ENCODE measurements at regions not wholly inside any gene's neighbourhood (a gene's known extent, or its start where the extent isn't known, plus 50 kb on each side); places are given as distances from the start of the nearest gene placed in this dataset.

- DNase-seq (ENCODE audit: low read depth in 2 of 3, low spot score in 2 of 3): no peak
Measured at GRCh38 chr19:46944918-46945628, 74.6 kb upstream of the NPAS1 start.

- no peak for DNase-seq (ENCODE audit: low read depth in 2 of 3, low spot score in 2 of 3)
Measured at GRCh38 chr19:46945694-46946489, 73.7 kb upstream of the NPAS1 start.

- no peak for DNase-seq (ENCODE audit: low read depth in 2 of 3, low spot score in 2 of 3)
Measured at GRCh38 chr19:46946611-46947238, 72.9 kb upstream of the NPAS1 start.

GRCh38 chr19:46947866-46948265 is 71.8 kb upstream of the NPAS1 start:
- no peak for DNase-seq (ENCODE audit: low read depth in 2 of 3, low spot score in 2 of 3)

GRCh38 chr19:46950526-46951170 is 69.0 kb upstream of the NPAS1 start:
- no peak for DNase-seq (ENCODE audit: low read depth in 2 of 3, low spot score in 2 of 3)

- no peak for DNase-seq (ENCODE audit: low read depth in 2 of 3, low spot score in 2 of 3)
Measured at GRCh38 chr19:46951171-46951986, 68.3 kb upstream of the NPAS1 start.

GRCh38 chr19:46952874-46953273 is 66.8 kb upstream of the NPAS1 start:
- no peak for DNase-seq (ENCODE audit: low read depth in 2 of 3, low spot score in 2 of 3)

- DNase-seq (ENCODE audit: low read depth in 2 of 3, low spot score in 2 of 3): no peak
Measured at GRCh38 chr19:46953955-46954501, 65.6 kb upstream of the NPAS1 start.

- no peak for DNase-seq (ENCODE audit: low read depth in 2 of 3, low spot score in 2 of 3)
Measured at GRCh38 chr19:46954502-46954992, 65.1 kb upstream of the NPAS1 start.

GRCh38 chr19:46954993-46955812 is 64.4 kb upstream of the NPAS1 start:
- DNase-seq (ENCODE audit: low read depth in 2 of 3, low spot score in 2 of 3): peak in 2 of 3 donors; percentile 67 to 79

GRCh38 chr19:46955813-46956371 is 63.7 kb upstream of the NPAS1 start:
- DNase-seq (ENCODE audit: low read depth in 2 of 3, low spot score in 2 of 3): peak in 1 of 3 donors; percentile 9

GRCh38 chr19:46958532-46958931 is 61.1 kb upstream of the NPAS1 start:
- no peak for DNase-seq (ENCODE audit: low read depth in 2 of 3, low spot score in 2 of 3)

GRCh38 chr19:46959894-46960556 is 59.6 kb upstream of the NPAS1 start:
- no peak for DNase-seq (ENCODE audit: low read depth in 2 of 3, low spot score in 2 of 3)

GRCh38 chr19:46962030-46962570 is 57.5 kb upstream of the NPAS1 start:
- DNase-seq (ENCODE audit: low read depth in 2 of 3, low spot score in 2 of 3): no peak

GRCh38 chr19:46963093-46963734 is 56.4 kb upstream of the NPAS1 start:
- DNase-seq (ENCODE audit: low read depth in 2 of 3, low spot score in 2 of 3): no peak

GRCh38 chr19:46967578-46968032 is 52.0 kb upstream of the NPAS1 start:
- DNase-seq (ENCODE audit: low read depth in 2 of 3, low spot score in 2 of 3): peak in 1 of 3 donors; percentile 27
